ENCODE measurements at regions not wholly inside any gene's neighbourhood (a gene's known extent, or its start where the extent isn't known, plus 50 kb on each side); places are given as distances from the start of the nearest gene placed in this dataset.

DNA sequence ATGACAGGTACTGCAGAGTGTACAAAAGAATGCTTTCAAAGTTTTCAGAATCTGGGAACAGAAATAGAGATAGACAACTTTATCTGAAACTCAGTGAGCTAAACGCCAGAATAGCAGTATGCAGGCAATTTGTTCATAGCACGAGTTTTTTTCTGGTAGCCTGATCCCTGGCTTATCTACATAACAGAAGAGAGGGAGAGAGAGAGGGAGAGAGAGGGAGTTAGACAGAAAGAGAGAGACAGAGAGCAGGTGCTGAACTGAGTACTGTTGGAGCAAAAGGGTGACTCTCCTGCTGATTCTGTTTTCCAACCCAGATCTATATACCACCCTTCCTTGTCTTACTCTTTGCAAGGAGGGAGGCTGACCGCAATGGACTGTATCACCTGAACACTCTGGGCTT is 388.0 kb upstream of the CA10 start:
- TF ChIP-seq CTCF (IDR thresholded peaks at IDR 0.05): no peak
- no peak for TF ChIP-seq EP300 (IDR thresholded peaks at IDR 0.05)
- TF ChIP-seq POLR2A (IDR thresholded peaks at IDR 0.05): no peak
- no peak for TF ChIP-seq POLR2AphosphoS5 (IDR thresholded peaks at IDR 0.05)

Data from stomach (tissue), 4 donors.